GM19238 (cell line): ENCODE measurements at regions not wholly inside any gene's neighbourhood (a gene's known extent, or its start where the extent isn't known, plus 50 kb on each side); places are given as distances from the start of the nearest gene placed in this dataset.
A peak's percentile ranks its signal among the peaks of the same experiment; 100 is the strongest.

Experiments used
- DNase-seq: peaks from one replicate; pipeline ENCODE4 v3.0.0; 2011; ENCODE audit warnings: low spot score; ENCODE audit not compliant: insufficient read length

DNA sequence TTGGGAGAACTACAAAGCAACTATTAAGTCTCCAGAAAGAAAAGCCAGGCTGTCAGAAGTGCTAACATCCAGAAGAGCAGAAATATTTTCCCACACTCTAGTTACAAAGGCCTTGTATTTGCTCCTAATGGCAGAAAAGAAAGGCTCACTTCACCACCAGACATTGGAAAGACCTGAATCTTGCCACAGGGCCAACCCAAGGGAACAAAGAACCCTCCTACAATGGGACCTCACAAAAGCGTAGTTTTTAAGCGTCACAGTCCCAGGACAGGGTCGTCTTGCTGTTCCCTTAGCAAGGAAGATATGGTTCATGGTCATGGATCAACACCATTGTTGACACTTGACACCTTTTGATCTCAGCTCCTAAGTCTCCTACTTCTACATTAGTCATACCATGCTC is 119.1 kb downstream of the RPS29 start:
- DNase-seq, result no peak

DNA sequence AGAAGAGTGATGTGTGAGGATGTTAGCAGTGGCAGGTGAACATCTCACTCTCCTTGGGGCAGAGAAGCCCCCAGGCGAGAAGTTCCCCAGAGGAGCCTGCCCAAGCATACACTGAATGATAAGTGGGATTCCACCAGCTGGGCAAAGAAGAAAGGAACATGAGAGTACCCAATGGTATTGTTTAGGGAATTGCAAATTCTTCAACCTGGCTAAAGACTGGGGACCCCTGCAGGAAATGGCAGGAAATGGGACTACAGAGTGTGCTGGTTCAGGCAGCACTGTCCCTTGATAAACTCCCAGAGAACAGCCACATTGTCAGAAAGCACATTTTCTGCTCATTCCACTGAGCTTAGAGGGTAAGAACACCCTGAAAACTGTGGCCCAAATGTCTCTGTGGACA is 121.3 kb downstream of the RPS29 start:
- no peak for DNase-seq

DNA sequence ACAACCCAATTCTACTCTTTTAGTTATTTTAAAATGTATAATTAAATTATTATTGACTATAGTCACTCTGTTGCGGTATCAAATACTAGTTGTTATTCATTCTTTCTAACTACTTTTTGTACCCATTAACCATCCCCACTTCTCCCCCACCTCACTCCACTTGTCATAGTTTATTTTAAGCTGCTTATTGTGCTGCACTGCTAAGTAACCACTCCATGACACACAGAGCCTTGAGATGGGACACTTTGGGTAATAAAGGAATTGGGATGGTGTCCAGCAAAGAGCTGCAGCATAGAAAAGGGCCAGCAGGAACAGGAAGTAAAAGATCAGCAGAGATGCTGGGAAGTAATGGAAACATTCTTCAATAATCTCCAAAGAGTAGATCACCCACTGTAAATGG is 123.0 kb downstream of the RPS29 start:
- DNase-seq, result no peak

DNA sequence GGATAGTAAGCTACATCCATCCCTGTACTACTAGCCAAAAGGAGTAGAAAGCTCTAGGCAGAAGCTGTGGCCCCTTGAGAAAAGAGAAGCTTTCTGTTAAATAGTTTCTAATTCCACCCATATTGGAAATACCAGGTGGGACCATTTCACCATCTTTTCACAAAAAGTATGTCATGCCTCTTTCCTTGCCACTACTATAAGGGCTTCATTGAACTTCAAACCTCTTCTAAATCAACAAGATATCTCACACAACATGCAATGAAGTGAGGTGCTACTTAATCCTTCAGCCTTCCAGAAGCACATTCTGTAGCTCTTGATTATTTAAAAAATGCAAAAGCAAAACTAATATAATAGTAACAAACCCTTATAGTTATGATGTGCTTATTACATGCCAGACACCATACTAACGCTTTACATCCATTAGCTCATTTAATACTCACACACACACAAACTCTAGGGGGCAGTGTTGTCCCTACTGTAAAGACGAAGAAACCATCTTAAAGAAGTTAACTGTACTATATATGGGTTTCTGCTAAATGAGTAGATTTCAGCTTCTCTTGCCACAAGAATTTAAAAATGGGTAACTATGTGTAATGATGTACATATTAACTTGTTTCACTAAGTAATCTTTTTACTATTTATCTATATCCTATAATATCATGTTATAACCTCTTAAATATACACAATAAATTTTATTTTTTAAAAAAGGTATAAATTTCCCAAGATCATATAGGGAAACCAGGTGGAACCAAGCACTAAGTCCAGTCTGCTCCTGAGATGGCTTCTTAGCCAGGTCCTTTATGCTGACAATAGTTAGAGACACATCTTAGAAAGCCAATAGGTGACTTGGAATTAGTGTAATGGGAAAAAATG is 124.4 kb downstream of the RPS29 start:
- DNase-seq, result peak; percentile 3

DNA sequence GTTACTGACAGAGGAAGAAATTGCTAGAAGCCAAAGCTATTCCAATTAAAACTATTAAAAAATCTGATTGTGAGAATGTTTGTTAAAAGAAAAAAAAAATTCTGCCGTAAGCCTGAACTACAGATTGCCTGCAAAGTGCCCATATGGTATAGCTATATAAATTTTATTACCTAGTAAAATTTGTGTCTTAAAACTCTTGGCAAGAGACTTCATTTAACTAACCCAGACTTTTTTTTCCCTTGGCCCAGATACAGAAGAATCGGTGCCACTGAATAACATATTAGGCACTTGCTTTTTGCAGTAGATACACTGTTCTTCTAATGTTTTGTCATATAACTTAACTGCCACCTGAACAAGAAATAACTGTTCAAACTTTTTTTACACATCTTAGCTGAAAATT is 125.5 kb downstream of the RPS29 start:
- no peak for DNase-seq

DNA sequence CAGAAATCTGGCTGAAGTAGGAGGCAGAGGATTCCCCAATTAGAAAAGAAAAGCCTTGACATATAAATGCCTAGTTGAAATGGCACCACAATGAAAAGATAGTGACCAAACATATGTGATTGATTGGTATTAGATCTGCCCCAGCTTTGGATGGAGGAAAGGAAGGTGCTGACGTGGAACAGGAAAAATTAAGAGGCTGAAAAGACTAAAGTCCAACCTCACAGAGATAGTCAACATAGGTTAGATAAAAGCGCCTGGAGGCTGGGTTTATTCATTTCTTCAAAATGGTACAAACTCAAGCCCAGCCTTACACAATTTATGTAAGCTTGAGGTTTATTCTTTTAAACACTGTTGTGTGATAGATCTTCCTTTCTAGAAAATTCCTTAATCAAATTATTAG is 129.6 kb downstream of the RPS29 start:
- DNase-seq, result no peak

DNA sequence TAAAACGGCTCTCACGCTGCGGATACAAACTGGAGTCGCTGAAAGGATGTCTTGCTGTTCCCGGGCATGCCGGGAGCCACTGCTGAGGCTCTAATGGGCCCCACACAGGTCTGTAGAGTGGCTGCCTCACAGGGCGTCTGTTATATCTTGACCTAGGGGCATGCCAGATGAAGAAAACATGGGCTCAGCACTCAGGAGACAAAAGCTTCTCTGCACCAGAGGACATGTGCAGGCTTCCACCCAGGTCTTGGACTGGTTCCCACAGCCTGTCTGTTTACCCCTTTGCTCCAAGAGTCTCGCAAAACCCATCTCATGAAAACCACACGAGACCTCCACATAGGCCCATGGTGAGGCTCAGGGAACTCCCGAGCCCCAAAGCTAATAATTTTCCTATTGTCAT is 134.2 kb downstream of the RPS29 start:
- DNase-seq, result no peak

DNA sequence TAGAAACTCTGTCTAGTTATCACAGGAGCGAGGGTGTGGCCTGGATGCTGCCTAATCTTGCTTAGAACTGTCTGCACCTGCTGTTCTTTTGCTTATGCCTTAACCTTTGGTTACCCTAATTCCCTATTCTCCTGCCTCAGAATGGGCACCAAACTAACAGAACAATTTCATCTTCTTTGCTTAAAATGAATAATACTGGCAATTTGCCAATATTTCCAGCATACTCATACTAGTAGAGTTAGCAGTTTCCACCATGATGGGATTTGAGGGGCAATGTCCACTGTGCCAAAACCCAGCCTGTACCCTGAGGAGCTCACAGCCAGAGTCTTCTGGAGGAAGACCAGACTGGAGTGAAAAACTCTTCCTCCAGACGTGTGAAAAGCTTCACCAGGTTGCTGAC is 136.4 kb downstream of the RPS29 start:
- no peak for DNase-seq

DNA sequence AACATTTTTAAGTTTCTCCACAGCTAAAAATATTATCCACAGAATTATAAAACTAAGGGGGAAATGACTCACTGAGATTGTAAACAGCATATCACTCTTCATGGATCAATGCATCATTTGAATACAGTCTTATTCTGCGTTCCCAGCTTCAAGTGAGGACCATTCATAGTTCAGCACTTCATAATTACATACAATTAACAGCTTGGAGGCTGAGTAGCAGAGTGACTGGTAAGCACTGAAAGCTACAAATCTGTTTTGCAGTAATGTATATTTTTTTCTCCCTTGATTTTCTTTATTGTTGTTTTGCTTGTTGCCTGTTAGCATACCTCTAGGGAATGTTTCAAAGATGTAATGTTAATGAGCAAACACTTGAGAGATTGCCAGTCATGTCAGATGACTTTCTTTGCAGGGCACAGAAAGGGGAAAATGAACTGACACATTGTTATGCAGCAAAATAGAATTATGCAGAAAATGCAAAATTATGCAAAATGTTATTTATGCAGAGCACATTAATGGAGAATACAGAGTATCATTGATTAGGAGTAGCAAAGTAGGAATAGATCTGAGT is 138.6 kb downstream of the RPS29 start:
- no peak for DNase-seq

DNA sequence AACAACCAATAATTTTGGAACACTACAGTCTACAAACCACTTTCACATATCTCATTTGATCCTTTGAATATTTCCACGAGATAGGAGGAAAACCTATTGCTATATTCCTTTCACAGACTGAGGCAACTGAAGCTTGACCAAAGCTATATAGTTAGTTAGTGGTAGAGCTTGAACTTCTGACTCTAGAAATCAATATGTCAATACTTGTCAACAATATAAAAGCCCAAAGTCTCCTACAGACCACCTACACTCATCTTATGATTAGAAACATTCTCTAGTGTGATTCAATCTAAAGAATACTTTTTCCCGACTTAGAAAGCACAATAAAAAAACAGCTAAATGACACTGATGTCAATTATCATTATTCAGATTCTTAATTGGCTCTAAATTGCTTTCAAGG is 139.4 kb downstream of the RPS29 start:
- DNase-seq, result no peak

DNA sequence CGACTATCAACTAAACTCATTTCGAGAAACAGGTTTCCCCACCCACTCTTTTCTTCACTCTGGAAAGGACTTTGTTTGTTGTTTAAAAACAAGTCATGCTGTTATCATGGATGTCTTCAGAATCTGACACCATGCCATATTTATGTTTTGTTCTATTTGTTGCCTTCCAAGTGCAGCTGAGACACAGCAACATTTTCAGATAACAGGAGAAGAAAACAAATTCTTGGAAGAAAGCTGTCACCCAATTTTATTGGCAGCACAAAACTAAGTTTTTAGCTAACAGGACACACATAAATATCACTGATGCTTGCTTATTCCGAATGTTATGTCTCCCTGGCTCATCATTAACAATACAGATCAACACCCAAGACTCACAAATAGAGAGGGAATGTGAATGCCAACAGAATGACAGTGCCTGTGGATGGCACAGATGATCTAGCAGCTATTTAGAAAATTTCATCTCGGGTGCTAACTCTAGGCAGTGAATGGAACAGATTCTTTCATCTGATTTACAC is 147.9 kb downstream of the RPS29 start:
- DNase-seq, result no peak

DNA sequence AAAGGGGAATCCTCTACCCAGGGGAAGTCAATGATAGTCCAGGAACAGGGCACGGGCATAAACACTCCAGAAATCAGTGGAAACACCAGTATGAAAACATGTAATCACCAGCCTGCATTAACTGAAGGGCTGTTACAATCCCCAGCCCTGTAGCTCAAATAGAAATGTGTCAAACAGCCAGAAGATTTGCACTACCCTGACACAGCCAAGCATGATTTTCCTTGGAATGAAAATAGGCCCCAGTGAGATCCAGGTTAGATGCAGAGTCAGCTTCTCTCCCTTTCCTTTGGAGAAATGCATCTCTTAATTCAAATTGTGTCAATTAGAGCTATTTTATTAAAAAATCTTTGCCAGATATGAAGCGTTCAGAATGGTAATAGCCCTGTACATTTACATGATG is 158.1 kb downstream of the RPS29 start:
- no peak for DNase-seq

DNA sequence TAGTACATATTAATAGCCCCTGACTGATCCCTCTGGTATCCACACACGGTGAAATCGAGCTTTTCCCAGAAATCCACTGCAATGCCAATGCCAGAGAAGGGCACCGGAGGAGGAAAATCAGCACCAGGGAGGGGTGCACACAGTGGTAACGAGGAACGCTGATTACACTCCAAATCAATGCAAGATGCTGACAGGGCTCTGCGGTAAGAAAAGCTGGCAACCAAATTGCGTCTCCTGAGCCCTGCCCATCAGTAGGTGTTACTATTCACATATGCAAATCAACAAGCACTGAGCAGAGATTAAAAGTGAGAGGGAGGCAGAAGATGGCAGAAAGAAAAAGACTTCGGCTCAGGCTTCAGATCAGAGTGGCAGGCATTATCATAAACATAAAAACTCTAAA is 159.1 kb downstream of the RPS29 start:
- no peak for DNase-seq

DNA sequence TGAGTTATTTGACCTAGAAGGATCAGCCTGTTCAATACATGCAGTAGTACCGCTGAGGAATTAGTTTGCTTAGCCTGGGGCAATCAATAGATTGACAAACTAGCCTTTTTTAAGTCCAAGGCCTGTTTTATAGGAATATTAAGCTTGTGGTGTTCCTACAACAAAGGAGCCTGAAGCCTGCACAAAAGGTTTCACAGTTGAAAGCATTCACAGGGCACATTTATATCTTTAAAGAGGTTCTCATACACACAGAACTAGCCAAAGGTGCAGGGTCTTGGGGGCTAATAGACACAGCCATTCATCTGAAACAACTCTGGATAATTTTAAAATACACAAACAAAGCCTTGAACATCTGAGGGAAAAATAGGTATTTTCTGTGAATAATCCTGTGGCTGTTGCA is 160.3 kb downstream of the RPS29 start:
- no peak for DNase-seq

DNA sequence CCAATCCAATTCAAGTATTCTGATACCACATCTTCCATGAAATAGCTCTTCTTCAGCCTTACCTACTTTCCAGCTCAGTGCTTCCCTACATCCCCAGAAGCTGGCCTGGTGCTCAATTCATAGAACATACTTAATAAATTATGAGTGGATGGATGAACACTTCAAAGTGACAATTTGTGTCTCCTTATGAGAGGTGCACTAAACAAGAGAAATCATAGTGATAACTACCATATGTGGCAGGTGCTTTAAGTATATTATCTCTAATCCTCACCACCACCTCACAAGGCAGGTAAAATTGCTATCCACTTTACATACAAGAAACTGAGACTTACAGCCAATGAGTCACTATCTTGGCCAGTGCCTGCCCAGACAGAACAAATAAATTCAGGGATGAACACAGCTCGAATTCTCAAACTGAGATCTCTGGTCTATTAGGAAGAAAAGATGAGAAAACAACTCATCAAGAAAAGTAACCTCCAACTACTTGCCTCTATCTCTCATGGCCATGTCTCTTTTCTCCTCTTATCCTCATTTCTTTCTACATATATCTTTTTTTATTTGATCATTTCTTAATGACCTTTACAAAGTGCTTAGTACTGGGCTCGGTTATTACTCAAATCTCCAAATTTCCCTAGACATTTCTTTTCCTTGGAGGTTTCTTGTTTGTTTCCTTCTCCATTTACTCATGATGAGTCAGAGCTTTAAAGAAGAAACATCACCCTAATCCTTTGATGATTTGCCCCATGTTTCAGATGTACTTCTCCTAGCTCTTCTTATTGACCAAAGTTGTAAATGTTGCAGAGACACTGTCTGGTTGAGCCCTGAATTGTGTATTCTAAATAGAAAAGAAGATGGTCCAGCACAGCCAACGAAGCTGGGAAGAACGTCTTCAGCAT is 161.5 kb downstream of the RPS29 start:
- no peak for DNase-seq

DNA sequence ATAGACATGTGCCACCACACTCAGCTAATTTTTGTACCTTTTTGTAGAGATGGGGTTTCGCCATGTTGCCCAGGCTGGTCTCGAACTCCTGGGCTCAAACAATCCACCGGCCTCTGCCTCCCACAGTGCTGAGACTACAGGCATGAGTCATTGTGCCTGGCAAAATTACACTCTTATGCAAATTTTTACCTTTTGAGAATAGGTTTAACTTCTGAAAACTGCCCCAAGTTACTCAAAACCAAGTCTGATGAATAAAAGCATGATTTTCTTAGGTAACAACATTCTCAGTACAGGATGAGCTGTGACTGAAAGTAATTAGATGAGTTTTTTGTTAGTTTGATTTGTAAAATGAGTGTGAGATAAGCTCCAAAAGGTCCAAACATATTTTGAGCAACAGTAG is 166.0 kb downstream of the RPS29 start:
- DNase-seq, result no peak

DNA sequence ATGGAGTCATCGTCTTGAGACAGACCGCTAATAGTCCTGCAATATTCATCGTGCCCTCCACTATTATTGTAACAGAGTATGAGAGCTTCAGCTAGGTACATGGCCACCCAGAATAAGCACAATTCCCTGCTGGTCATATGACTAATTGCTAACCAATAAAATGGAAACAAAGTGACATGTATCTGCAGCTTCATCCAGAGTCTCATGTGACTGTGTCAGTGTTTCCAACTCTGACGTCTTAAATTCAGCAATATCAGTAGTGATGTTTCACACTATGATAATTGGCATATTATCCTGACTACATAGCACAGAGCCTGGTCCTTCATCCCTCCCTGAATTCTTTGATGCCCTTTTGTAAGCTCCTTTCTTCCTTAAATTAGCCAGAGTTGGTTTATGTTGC is 167.4 kb downstream of the RPS29 start:
- no peak for DNase-seq

DNA sequence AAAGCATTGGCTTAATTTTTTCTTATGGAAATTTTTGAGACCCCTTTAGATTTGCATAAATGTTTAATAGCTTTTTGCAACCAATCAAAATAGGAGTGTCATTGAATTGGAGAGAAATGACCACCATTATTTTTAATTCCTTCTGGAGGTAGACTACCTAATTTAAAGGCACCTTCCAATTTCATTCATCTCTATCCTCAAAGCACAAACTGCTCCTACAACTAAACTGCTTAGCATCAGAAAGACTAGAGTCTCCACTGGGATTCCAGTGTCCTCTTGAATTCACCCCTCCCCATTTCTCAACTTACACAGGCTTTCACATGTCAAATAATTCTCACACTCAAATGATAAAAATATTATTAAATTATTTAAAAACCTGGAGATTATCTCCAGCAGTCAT is 168.4 kb downstream of the RPS29 start:
- no peak for DNase-seq

DNA sequence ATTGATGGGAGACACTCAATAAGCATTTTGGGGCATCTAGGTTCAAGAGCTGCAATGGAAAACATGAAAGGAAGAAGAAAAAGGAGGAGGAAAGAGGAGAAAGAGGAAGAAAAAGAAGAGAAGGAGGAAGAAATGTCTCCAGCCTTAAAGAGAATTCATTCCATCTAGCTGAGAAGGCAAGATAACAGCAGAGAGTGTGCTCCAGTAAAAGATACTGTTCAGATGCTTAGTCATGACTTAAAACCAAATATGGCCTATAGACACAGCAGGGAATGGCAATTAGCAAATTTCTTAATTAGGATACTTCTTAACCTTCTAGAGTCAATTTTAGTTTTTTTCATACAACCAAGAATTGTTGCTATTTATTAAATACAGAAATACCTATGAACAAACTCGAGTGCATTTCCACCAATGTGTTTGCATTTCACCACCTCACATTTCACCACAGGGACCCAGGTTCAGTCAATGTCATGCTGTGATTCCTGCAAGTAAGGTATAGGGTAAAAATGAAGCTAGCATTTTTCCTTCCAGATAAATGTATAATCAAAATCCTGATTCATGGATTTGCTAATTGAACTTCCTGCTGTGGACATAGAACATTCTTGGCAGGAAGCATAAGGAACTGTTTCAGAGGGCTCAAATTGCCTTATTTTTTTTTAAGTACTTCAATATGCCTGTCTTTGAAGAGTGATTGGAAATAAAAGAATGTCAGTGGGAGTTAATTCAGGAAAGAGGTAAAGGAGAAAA is 177.8 kb downstream of the RPS29 start:
- DNase-seq, result no peak

DNA sequence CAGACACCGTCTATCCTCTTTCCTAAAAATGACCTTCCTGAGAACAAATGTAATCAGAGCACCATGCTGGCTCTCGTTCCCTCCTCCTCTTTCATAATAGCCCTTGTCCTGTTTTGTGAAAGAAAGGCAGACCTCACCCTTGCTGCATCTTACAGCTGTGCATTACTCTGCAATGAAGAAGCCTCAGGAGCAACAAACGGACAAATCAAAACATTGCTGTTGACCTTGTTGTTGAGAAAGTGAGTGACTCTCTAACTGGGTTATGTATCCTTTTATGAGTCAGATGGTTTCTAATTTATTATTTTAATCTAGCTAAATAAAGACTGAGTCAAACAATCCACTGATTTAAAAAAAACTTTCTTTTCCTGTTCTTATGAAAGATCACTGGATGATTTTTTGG is 180.9 kb downstream of the RPS29 start:
- no peak for DNase-seq

DNA sequence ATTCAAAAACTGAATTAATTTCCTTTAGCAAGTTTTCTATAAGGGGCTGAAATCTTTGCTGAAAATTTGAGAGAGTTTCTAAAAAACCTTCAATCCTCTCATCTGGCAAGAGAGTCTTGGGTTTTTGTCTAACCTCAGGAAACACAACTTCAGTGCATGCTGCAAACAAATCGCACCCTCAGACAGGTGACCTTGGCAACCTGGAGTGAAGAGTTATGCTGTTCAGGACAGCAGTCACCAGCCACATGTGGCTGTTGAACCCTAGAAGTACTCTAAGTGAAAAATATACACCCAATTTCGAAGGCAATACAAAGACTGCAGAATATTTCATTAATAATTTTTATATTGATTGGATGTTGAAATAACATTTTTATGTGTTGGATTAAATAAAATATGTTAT is 184.8 kb downstream of the RPS29 start:
- no peak for DNase-seq
